ENCODE measurements at regions not wholly inside any gene's neighbourhood (a gene's known extent, or its start where the extent isn't known, plus 50 kb on each side); places are given as distances from the start of the nearest gene placed in this dataset.

GRCh38 chr7:106430535-106431455, 146.0 kb upstream of the NAMPT start:
- no peaks in the 10 kb centered on the region for H3K4me1 ChIP-seq (ENCODE audit: control insufficient read depth in 3 of 3, insufficient read depth in 2 of 3, low read depth in 1 of 3, low read length in 2 of 3)
- WGBS, 3 donors, result 44 to 55% (median 52%) methylated on average over 4 of the region's 4 CpGs
- H3K36me3 ChIP-seq (ENCODE audit: control insufficient read depth in 3 of 3, insufficient read depth in 2 of 3, low read depth in 1 of 3, low read length in 3 of 3), result no peaks in the 10 kb centered on the region
- FAIRE-seq (no peak), DNase-seq (no peak)
- no peaks in the 10 kb centered on the region for H3K27me3 ChIP-seq (ENCODE audit: control insufficient read depth in 3 of 3, insufficient read depth in 3 of 3, low read length in 3 of 3)
- H3K9me3 ChIP-seq (ENCODE audit: control insufficient read depth in 2 of 2, insufficient read depth in 1 of 2, low read depth in 1 of 2, low read length in 1 of 2), result peaks cover 0 to 3% of the 10 kb centered on the region in 2 donors
- no peak overlapping the region for H3K4me3 ChIP-seq (ENCODE audit: low read depth in 1 of 3, low read length in 3 of 3)
- H3K27ac ChIP-seq (ENCODE audit: low read depth in 1 of 3, low read length in 2 of 3), result no peak overlapping the region

- Histone ChIP-seq H3K27ac (ENCODE audit: low read depth in 1 of 3, low read length in 2 of 3) (no peak overlapping the region), H3K36me3 (ENCODE audit: control insufficient read depth in 3 of 3, insufficient read depth in 2 of 3, low read depth in 1 of 3, low read length in 3 of 3) (no peaks in the 10 kb centered on the region), H3K27me3 (ENCODE audit: control insufficient read depth in 3 of 3, insufficient read depth in 3 of 3, low read length in 3 of 3) (no peaks in the 10 kb centered on the region), H3K9me3 (ENCODE audit: control insufficient read depth in 2 of 2, insufficient read depth in 1 of 2, low read depth in 1 of 2, low read length in 1 of 2) (peaks cover 0 to 3% of the 10 kb centered on the region in 2 donors), H3K4me1 (ENCODE audit: control insufficient read depth in 3 of 3, insufficient read depth in 2 of 3, low read depth in 1 of 3, low read length in 2 of 3) (peaks cover 0 to 6% (median 0%) of the 10 kb centered on the region in 3 donors), H3K4me3 (ENCODE audit: low read depth in 1 of 3, low read length in 3 of 3) (no peak overlapping the region)
- WGBS, 3 donors, result 57 to 67% (median 65%) methylated on average over 4 of the region's 4 CpGs
- DNase-seq (no peak), FAIRE-seq (no peak)
These were observed 145.3 kb upstream of the NAMPT start for GRCh38 chr7:106430103-106430502.

- 76 to 82% (median 76%) methylated on average over 7 of the region's 7 CpGs for WGBS, 3 donors
- Histone ChIP-seq H3K27me3 (ENCODE audit: control insufficient read depth in 3 of 3, insufficient read depth in 3 of 3, low read length in 3 of 3) (no peaks in the 10 kb centered on the region), H3K4me1 (ENCODE audit: control insufficient read depth in 3 of 3, insufficient read depth in 2 of 3, low read depth in 1 of 3, low read length in 2 of 3) (peaks cover 0 to 6% (median 0%) of the 10 kb centered on the region in 3 donors), H3K9me3 (ENCODE audit: control insufficient read depth in 2 of 2, insufficient read depth in 1 of 2, low read depth in 1 of 2, low read length in 1 of 2) (no peaks in the 10 kb centered on the region), H3K4me3 (ENCODE audit: low read depth in 1 of 3, low read length in 3 of 3) (no peak overlapping the region), H3K27ac (ENCODE audit: low read depth in 1 of 3, low read length in 2 of 3) (no peak overlapping the region), H3K36me3 (ENCODE audit: control insufficient read depth in 3 of 3, insufficient read depth in 2 of 3, low read depth in 1 of 3, low read length in 3 of 3) (no peaks in the 10 kb centered on the region)
- FAIRE-seq (no peak), DNase-seq (no peak)
These were observed 142.0 kb upstream of the NAMPT start for GRCh38 chr7:106426803-106427202.

DNA sequence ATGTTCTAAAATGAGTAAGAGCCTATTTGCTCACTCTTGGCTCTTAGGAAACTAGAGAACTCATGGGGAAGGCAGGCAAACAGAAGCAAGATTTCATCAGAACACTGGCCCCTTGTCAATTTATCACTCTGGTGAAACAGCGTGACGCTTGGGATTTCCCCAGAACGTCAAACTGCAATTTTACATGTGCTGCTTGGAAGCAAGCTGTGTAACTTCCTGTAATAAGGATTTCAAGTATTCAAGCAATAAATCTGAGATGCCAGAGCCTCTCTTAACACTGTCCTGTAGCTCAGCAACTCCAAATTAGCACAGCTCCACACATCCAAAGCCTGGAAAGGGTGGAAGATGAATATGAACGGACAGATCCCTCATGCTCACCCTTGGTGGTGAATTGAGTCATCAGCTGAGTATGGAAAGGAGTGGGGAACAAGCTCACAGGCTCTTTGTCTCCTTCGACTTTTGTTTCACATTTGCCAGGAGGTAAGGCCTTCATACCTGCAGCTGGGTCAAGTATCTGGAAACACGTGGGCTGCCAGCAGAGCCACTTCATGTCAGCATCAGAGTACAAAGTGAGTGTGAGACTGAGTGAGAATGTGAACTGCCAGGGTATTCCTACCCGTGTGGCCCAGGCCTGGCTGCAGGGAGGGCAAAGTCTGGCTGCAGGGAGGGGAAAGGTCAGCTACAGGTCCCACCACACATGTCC, 140.4 kb upstream of the NAMPT start:
- Histone ChIP-seq H3K4me1 (ENCODE audit: control insufficient read depth in 3 of 3, insufficient read depth in 2 of 3, low read depth in 1 of 3, low read length in 2 of 3) (peaks cover 0 to 6% (median 0%) of the 10 kb centered on the region in 3 donors), H3K27me3 (ENCODE audit: control insufficient read depth in 3 of 3, insufficient read depth in 3 of 3, low read length in 3 of 3) (no peaks in the 10 kb centered on the region), H3K27ac (ENCODE audit: low read depth in 1 of 3, low read length in 2 of 3) (peak overlapping the region in 2 of 3 donors; percentile 3 to 67), H3K4me3 (ENCODE audit: low read depth in 1 of 3, low read length in 3 of 3) (no peak overlapping the region), H3K36me3 (ENCODE audit: control insufficient read depth in 3 of 3, insufficient read depth in 2 of 3, low read depth in 1 of 3, low read length in 3 of 3) (no peaks in the 10 kb centered on the region), H3K9me3 (ENCODE audit: control insufficient read depth in 2 of 2, insufficient read depth in 1 of 2, low read depth in 1 of 2, low read length in 1 of 2) (no peaks in the 10 kb centered on the region)
- WGBS, 3 donors, result 5 to 10% (median 9%) methylated on average over 7 of the region's 7 CpGs
- DNase-seq, result peak; percentile 16 to 87
- FAIRE-seq, result no peak

GRCh38 chr7:106424476-106425016, 139.8 kb upstream of the NAMPT start:
- Histone ChIP-seq H3K9me3 (ENCODE audit: control insufficient read depth in 2 of 2, insufficient read depth in 1 of 2, low read depth in 1 of 2, low read length in 1 of 2) (no peaks in the 10 kb centered on the region), H3K27ac (ENCODE audit: low read depth in 1 of 3, low read length in 2 of 3) (peak overlapping the region in 2 of 3 donors; percentile 3 to 56), H3K4me1 (ENCODE audit: control insufficient read depth in 3 of 3, insufficient read depth in 2 of 3, low read depth in 1 of 3, low read length in 2 of 3) (peaks cover 0 to 6% (median 0%) of the 10 kb centered on the region in 3 donors), H3K4me3 (ENCODE audit: low read depth in 1 of 3, low read length in 3 of 3) (no peak overlapping the region), H3K27me3 (ENCODE audit: control insufficient read depth in 3 of 3, insufficient read depth in 3 of 3, low read length in 3 of 3) (no peaks in the 10 kb centered on the region), H3K36me3 (ENCODE audit: control insufficient read depth in 3 of 3, insufficient read depth in 2 of 3, low read depth in 1 of 3, low read length in 3 of 3) (no peaks in the 10 kb centered on the region)
- WGBS, 3 donors, result 0 to 10% (median 5%) methylated on average over 1 of the region's 1 CpG
- DNase-seq (no peak), FAIRE-seq (no peak)

- DNase-seq (no peak), FAIRE-seq (no peak)
- 87 to 91% (median 90%) methylated on average over 5 of the region's 5 CpGs for WGBS, 3 donors
- H3K27me3 ChIP-seq (ENCODE audit: control insufficient read depth in 3 of 3, insufficient read depth in 3 of 3, low read length in 3 of 3), result no peaks in the 10 kb centered on the region
- peak overlapping the region in 1 of 3 donors; percentile 56 for H3K27ac ChIP-seq (ENCODE audit: low read depth in 1 of 3, low read length in 2 of 3)
- no peak overlapping the region for H3K4me3 ChIP-seq (ENCODE audit: low read depth in 1 of 3, low read length in 3 of 3)
- H3K9me3 ChIP-seq (ENCODE audit: control insufficient read depth in 2 of 2, insufficient read depth in 1 of 2, low read depth in 1 of 2, low read length in 1 of 2), result no peaks in the 10 kb centered on the region
- no peaks in the 10 kb centered on the region for H3K36me3 ChIP-seq (ENCODE audit: control insufficient read depth in 3 of 3, insufficient read depth in 2 of 3, low read depth in 1 of 3, low read length in 3 of 3)
- H3K4me1 ChIP-seq (ENCODE audit: control insufficient read depth in 3 of 3, insufficient read depth in 2 of 3, low read depth in 1 of 3, low read length in 2 of 3), result peaks cover 0 to 6% (median 0%) of the 10 kb centered on the region in 3 donors
These were observed 139.2 kb upstream of the NAMPT start for GRCh38 chr7:106423821-106424475.

DNA sequence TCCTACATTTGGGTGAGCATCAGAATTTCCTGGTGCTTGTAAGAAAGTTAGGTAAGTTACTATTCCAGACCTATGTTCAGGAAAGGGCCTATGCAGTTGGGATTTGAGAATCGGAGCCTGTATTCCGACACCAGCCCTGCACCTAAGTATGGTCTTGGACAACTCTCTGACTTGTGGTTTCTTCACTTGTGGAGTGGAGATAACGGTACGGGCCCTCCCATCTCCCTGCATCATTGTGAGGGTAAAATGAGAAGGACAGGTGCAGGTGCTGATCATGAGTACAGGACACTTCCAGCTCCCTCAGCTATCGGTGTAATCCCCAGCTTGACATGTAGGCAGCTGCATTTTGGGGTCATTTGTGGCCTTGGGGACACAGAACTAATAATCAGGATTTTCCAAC, 138.3 kb upstream of the NAMPT start:
- Histone ChIP-seq H3K36me3 (ENCODE audit: control insufficient read depth in 3 of 3, insufficient read depth in 2 of 3, low read depth in 1 of 3, low read length in 3 of 3) (no peaks in the 10 kb centered on the region), H3K27ac (ENCODE audit: low read depth in 1 of 3, low read length in 2 of 3) (no peak overlapping the region), H3K9me3 (ENCODE audit: control insufficient read depth in 2 of 2, insufficient read depth in 1 of 2, low read depth in 1 of 2, low read length in 1 of 2) (no peaks in the 10 kb centered on the region), H3K4me1 (ENCODE audit: control insufficient read depth in 3 of 3, insufficient read depth in 2 of 3, low read depth in 1 of 3, low read length in 2 of 3) (peaks cover 0 to 6% (median 0%) of the 10 kb centered on the region in 3 donors), H3K27me3 (ENCODE audit: control insufficient read depth in 3 of 3, insufficient read depth in 3 of 3, low read length in 3 of 3) (no peaks in the 10 kb centered on the region), H3K4me3 (ENCODE audit: low read depth in 1 of 3, low read length in 3 of 3) (no peak overlapping the region)
- WGBS, 3 donors, result 65 to 87% (median 82%) methylated on average over 5 of the region's 5 CpGs
- FAIRE-seq (no peak), DNase-seq (no peak)

DNA sequence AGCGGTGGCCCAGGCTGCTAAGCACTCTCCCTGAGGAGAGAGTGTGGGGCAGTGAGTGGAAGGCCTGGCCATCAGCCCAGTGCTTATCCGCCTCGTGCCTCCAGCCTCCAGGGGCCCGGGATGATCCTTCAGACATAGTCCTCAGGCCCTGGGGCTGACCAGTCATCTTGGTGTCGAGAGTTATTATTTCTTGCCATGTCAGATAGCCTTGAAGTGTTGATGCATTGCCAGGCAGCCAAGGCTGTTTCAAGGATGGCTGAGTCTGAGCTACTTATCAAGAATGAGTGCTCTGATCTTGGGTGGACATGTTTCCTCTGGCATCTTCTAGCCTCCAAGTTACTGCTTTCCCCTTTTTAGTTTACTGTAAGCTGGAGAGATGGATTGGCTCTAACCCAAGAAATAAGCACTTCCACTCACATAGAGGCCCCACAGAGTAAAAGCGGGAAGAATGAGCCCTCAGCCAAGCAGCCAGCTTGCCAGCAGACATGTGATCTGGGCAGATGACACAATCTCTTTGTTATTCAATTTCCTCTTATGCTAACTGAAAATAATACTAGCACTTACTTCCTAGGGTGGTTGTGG, 136.5 kb upstream of the NAMPT start:
- WGBS, 3 donors, result 52 to 72% (median 71%) methylated on average over 6 of the region's 6 CpGs
- no peaks in the 10 kb centered on the region for H3K9me3 ChIP-seq (ENCODE audit: control insufficient read depth in 2 of 2, insufficient read depth in 1 of 2, low read depth in 1 of 2, low read length in 1 of 2)
- FAIRE-seq (no peak), DNase-seq (peak; percentile 2 to 54)
- no peak overlapping the region for H3K4me3 ChIP-seq (ENCODE audit: low read depth in 1 of 3, low read length in 3 of 3)
- H3K4me1 ChIP-seq (ENCODE audit: control insufficient read depth in 3 of 3, insufficient read depth in 2 of 3, low read depth in 1 of 3, low read length in 2 of 3), result peaks cover 0 to 6% (median 0%) of the 10 kb centered on the region in 3 donors
- H3K27ac ChIP-seq (ENCODE audit: low read depth in 1 of 3, low read length in 2 of 3), result peak overlapping the region in 2 of 3 donors; percentile 25 to 42
- H3K36me3 ChIP-seq (ENCODE audit: control insufficient read depth in 3 of 3, insufficient read depth in 2 of 3, low read depth in 1 of 3, low read length in 3 of 3), result no peaks in the 10 kb centered on the region
- H3K27me3 ChIP-seq (ENCODE audit: control insufficient read depth in 3 of 3, insufficient read depth in 3 of 3, low read length in 3 of 3), result no peaks in the 10 kb centered on the region
